ENCODE measurements at regions not wholly inside any gene's neighbourhood (a gene's known extent, or its start where the extent isn't known, plus 50 kb on each side); places are given as distances from the start of the nearest gene placed in this dataset.

DNA sequence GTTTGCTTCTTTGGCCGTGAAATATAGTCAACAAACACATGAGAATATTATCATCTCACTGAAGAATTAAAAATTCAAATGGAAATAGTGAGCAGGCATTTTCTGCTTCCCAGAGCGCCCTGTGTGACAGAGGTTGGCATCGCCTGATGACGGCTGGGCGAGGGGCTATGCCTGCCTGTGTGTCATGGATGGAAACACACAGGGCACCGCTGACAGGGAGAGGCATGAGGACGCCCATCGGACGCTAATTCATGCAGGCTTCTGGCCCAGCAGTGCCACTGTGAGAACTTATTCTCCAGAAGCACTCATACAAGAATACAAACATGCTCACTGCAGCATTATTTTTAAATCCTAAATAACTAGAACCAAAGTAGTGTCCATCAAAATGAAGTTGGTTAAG, 61.4 kb upstream of the OTOS start:
- no peaks in the 10 kb centered on the region for H3K36me3 ChIP-seq (replicated peaks in 1 of 2)
- no peaks in the 10 kb centered on the region for H3K9me3 ChIP-seq (replicated peaks in 1 of 3)
- TF ChIP-seq POLR2A (IDR thresholded peaks at IDR 0.05) (no peak), CTCF (IDR thresholded peaks at IDR 0.05) (no peak)
- no peak for DNase-seq
- H3K4me1 ChIP-seq (replicated peaks in 1 of 2) = no peaks in the 10 kb centered on the region
- intact Hi-C loops (cut with DNase I) = no loop called here
- no peak overlapping the region for H3K4me3 ChIP-seq
- H3K27ac ChIP-seq = no peak overlapping the region
- 79 to 84% (median 83%) methylated on average over 9 of the region's 9 CpGs for WGBS, 4 donors
- no peaks in the 10 kb centered on the region for H3K27me3 ChIP-seq

GRCh38 chr2:240202586-240202985, 62.1 kb upstream of the OTOS start:
- no peak overlapping the region for H3K4me3 ChIP-seq
- DNase-seq = no peak
- no peaks in the 10 kb centered on the region for H3K4me1 ChIP-seq (replicated peaks in 1 of 2)
- intact Hi-C loops (cut with DNase I) = no loop called here
- H3K9me3 ChIP-seq (replicated peaks in 1 of 3) = no peaks in the 10 kb centered on the region
- no peak overlapping the region for H3K27ac ChIP-seq
- H3K27me3 ChIP-seq = no peaks in the 10 kb centered on the region
- TF ChIP-seq POLR2A (IDR thresholded peaks at IDR 0.05) (no peak), CTCF (IDR thresholded peaks at IDR 0.05) (no peak)
- no peaks in the 10 kb centered on the region for H3K36me3 ChIP-seq (replicated peaks in 1 of 2)
- 64 to 78% (median 72%) methylated on average over 5 of the region's 5 CpGs for WGBS, 4 donors

- H3K9me3 ChIP-seq (replicated peaks in 1 of 3) = no peaks in the 10 kb centered on the region
- no peak overlapping the region for H3K4me3 ChIP-seq
- no peaks in the 10 kb centered on the region for H3K36me3 ChIP-seq (replicated peaks in 1 of 2)
- 76 to 82% (median 79%) methylated on average over 13 of the region's 13 CpGs for WGBS, 4 donors
- H3K27ac ChIP-seq = no peak overlapping the region
- DNase-seq = peak in 1 of 7 donors; percentile 13
- H3K4me1 ChIP-seq (replicated peaks in 1 of 2) = no peaks in the 10 kb centered on the region
- no peaks in the 10 kb centered on the region for H3K27me3 ChIP-seq
- intact Hi-C loops (cut with DNase I) = no loop called here
- TF ChIP-seq CTCF (IDR thresholded peaks at IDR 0.05) (no peak), POLR2A (IDR thresholded peaks at IDR 0.05) (no peak)
These were observed 62.8 kb upstream of the OTOS start for GRCh38 chr2:240203031-240203787.

DNA sequence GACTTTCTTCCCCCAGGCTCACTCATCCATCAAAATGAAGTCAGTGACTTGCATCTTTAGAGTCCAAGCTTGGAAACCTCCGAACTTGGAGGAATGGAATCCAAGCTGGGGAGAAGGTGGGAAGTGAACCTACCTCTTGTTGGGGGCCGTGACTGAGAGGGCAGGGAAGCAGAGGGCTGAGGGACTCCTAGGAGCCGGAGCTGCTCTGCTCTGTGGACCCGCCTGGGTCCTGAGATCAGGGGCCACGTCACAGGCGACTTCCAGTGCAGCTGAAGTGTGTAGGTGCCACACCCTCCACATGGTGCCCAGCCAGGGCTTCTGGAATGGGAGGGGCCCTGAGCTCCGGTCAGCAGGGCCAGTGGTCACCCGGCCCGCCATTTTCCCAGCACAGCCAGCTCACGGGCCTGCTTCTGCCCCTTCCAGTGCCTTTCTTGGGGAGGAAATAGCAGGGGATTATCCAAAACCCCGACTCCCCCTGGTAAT, 63.4 kb upstream of the OTOS start:
- H3K9me3 ChIP-seq (replicated peaks in 1 of 3) = no peaks in the 10 kb centered on the region
- no peaks in the 10 kb centered on the region for H3K27me3 ChIP-seq
- no peaks in the 10 kb centered on the region for H3K4me1 ChIP-seq (replicated peaks in 1 of 2)
- H3K36me3 ChIP-seq (replicated peaks in 1 of 2) = no peaks in the 10 kb centered on the region
- TF ChIP-seq CTCF (IDR thresholded peaks at IDR 0.05) (no peak), POLR2A (IDR thresholded peaks at IDR 0.05) (no peak)
- WGBS, 4 donors = 74 to 95% (median 81%) methylated on average over 4 to 11 of the region's 11 CpGs
- intact Hi-C loops (cut with DNase I) = no loop called here
- no peak overlapping the region for H3K27ac ChIP-seq
- DNase-seq = peak in 1 of 7 donors; percentile 12
- H3K4me3 ChIP-seq = no peak overlapping the region
